Effector memory CD8-positive, alpha-beta T cell (primary cell): ENCODE measurements at regions not wholly inside any gene's neighbourhood (a gene's known extent, or its start where the extent isn't known, plus 50 kb on each side); places are given as distances from the start of the nearest gene placed in this dataset.
"Not testable (repeated sequence)": the region's sequence is repeated elsewhere in the genome, so short reads cannot be mapped to it uniquely, and the experiment has no call there.

Experiments
- ATAC-seq: fragments of 150-1000 bp; cut with Tn5 transposase; replicated peaks from 2 replicates; pipeline ENCODE4 v1.10.0; 2021; ENCODE audit warnings: mild to moderate bottlenecking, moderate library complexity
- DNase-seq, 3 experiments: peaks; one replicate each; pipeline ENCODE4 v3.0.0; 2021
- H3K27ac Mint-ChIP-seq, 2 donors: one replicate each; pipeline ENCODE4 v1.8.0; 2022; ENCODE audit warnings: mild to moderate bottlenecking in 2 of 2, mixed read lengths in 2 of 2, moderate library complexity in 2 of 2
- H3K27me3 Mint-ChIP-seq, 2 donors: one replicate each; pipeline ENCODE4 v1.8.0; 2022; ENCODE audit warnings: mixed read lengths in 2 of 2
- H3K36me3 Mint-ChIP-seq: one replicate; pipeline ENCODE4 v1.8.0; 2022; ENCODE audit warnings: mild to moderate bottlenecking, moderate library complexity, mixed read lengths; ENCODE audit not compliant: insufficient read depth
- H3K4me1 Mint-ChIP-seq, 2 donors: one replicate each; pipeline ENCODE4 v1.8.0; 2022; ENCODE audit warnings: low read depth in 2 of 2, mixed read lengths in 2 of 2
- H3K4me3 Mint-ChIP-seq, 2 donors: one replicate each; pipeline ENCODE4 v1.8.0; 2022; ENCODE audit warnings: mild to moderate bottlenecking in 2 of 2, mixed read lengths in 2 of 2, moderate library complexity in 2 of 2
- H3K9me3 Mint-ChIP-seq, 2 donors: one replicate each; pipeline ENCODE4 v1.8.0; 2022; ENCODE audit warnings: mixed read lengths in 2 of 2

DNA sequence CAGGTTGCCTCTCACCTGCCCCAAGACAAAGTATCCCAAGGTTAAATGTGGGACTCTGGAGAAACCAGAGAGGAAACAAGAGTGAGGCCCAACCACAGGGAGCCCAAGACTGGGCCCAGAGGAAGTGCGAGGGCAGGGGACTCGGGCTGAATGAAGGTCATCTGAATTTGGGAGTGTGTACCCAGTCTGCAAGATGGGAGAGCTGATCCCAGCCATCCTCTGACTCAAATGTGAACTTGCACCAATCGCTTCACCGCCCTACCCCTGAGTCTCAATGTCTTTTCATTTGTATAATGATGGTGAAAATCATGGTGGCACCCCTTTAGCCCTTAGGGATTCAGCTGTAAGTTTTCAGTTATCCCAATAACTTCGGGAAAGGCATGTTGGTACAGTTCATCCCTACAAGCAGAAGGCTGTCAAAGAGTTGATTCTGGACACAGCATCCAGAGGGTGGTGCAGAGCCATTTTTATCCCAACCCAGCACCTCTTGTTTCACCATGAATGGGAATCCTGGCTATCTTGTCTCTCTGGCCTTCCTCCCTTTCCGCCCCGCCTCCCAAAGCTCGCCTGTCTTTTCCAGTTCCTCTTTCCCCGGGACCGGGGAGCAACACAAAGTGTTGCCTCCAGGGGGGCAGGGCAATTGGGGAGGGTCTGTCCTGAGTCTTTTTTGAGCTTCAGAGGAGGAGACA is 123.4 kb downstream of the NUFIP1 start:
- Mint-ChIP-seq H3K36me3 (no peaks in the 10 kb centered on the region), H3K27me3 (peaks cover 6 to 34% of the 10 kb centered on the region in 2 donors), H3K4me3 (no peak overlapping the region), H3K9me3 (no peaks in the 10 kb centered on the region), H3K4me1 (peaks cover 0 to 4% of the 10 kb centered on the region in 2 donors), H3K27ac (no peak overlapping the region)
- ATAC-seq (no peak), DNase-seq (no peak)

DNA sequence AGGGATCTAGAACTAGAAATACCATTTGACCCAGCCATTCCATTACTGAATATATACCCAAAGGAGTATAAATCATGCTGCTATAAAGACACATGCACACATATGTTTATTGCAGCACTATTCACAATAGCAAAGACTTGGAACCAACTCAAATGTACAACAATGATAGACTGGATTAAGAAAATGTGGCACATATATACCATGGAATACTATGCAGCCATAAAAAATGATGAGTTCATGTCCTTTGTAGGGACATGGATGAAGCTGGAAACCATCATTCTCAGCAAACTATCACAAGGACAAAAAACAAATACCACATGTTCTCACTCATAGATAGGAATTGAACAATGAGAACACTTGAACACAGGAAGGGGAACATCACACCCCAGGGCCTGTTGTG is 125.6 kb downstream of the NUFIP1 start:
- H3K4me3 Mint-ChIP-seq, H3K36me3 Mint-ChIP-seq, ATAC-seq, H3K4me1 Mint-ChIP-seq, H3K27ac Mint-ChIP-seq, DNase-seq, H3K9me3 Mint-ChIP-seq: not testable (repeated sequence)
- peaks cover 0 to 34% of the 10 kb centered on the region in 2 donors for H3K27me3 Mint-ChIP-seq

DNA sequence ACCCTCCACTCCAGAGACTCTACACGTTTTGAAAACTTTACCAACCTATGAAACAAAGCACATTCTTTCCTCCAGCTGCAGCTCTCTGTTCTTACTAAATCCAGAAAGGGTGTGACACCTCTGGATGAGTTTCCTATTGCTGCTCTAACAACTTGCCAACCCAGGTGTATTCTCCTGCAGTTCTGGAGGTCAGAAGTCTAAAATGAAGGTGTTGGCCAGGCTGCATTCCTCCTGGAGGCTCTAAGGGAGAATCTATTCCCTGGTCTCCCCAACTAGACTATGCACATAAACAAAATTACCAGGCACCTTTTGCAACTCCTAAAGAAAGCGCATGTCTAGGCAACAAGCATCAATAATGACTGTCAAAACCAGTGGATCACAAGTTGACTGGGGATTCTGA is 128.8 kb downstream of the NUFIP1 start:
- DNase-seq (no peak), ATAC-seq (no peak)
- no peaks in the 10 kb centered on the region for H3K9me3 Mint-ChIP-seq
- H3K4me1 Mint-ChIP-seq = peaks cover 0 to 2% of the 10 kb centered on the region in 2 donors
- no peak overlapping the region for H3K4me3 Mint-ChIP-seq
- peaks cover 17 to 48% of the 10 kb centered on the region in 2 donors for H3K27me3 Mint-ChIP-seq
- no peaks in the 10 kb centered on the region for H3K36me3 Mint-ChIP-seq
- no peak overlapping the region for H3K27ac Mint-ChIP-seq

DNA sequence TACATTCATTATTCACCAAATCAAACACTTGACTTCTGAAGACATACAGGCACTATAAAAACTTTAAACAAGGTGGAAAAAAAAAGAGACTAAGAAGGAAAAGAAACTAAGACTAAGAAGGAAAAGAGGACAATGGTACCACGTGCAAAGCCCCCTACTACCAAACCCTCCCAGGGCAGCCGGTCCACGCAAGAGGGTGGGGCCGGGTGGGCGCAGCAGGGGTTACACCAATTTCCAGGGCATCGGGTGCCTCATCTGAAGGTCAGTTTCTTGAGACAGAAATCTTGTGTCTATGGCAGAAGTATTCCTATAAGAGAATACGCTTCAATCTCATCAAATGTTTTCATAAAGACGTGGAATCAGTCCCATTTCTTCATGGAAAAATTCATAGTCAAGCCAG is 131.5 kb downstream of the NUFIP1 start:
- no peak for DNase-seq
- Mint-ChIP-seq H3K4me3 (no peak overlapping the region), H3K27me3 (peaks cover 24 to 64% of the 10 kb centered on the region in 2 donors), H3K36me3 (no peaks in the 10 kb centered on the region), H3K9me3 (no peaks in the 10 kb centered on the region), H3K27ac (no peak overlapping the region), H3K4me1 (peaks cover 0 to 2% of the 10 kb centered on the region in 2 donors)
- no peak for ATAC-seq

DNA sequence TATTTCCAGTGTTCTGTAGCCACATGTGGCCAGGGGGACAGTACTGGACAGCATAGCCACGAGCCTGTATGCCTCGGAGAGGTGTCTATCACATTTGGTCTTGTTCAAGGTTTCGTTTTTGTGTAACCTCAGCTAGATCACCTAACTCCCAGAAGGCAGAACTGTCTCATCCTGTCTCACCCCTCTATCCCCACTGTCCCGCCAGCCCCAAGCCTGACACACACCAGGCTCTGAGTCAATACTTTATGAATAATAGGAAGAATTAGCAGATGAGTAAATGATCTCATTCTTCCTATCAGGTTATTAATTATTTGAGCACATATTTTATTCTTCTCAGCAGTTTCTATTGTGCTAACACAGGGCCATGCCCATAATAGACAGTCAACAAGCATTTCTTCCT is 132.2 kb downstream of the NUFIP1 start:
- H3K9me3 Mint-ChIP-seq = no peaks in the 10 kb centered on the region
- DNase-seq (no peak), ATAC-seq (no peak)
- no peak overlapping the region for H3K27ac Mint-ChIP-seq
- no peaks in the 10 kb centered on the region for H3K36me3 Mint-ChIP-seq
- peaks cover 0 to 2% of the 10 kb centered on the region in 2 donors for H3K4me1 Mint-ChIP-seq
- H3K27me3 Mint-ChIP-seq = peaks cover 24 to 64% of the 10 kb centered on the region in 2 donors
- no peak overlapping the region for H3K4me3 Mint-ChIP-seq

GRCh38 chr13:44855860-44856259 is 133.4 kb downstream of the NUFIP1 start:
- Mint-ChIP-seq H3K4me1 (peaks cover 0 to 2% of the 10 kb centered on the region in 2 donors), H3K27me3 (peaks cover 24 to 71% of the 10 kb centered on the region in 2 donors), H3K27ac (no peak overlapping the region), H3K4me3 (no peak overlapping the region), H3K36me3 (no peaks in the 10 kb centered on the region), H3K9me3 (no peaks in the 10 kb centered on the region)
- ATAC-seq (no peak), DNase-seq (no peak)

GRCh38 chr13:44854313-44855060 is 134.8 kb downstream of the NUFIP1 start:
- no peaks in the 10 kb centered on the region for H3K9me3 Mint-ChIP-seq
- no peak overlapping the region for H3K27ac Mint-ChIP-seq
- no peaks in the 10 kb centered on the region for H3K36me3 Mint-ChIP-seq
- H3K27me3 Mint-ChIP-seq = peaks cover 24 to 65% of the 10 kb centered on the region in 2 donors
- no peak overlapping the region for H3K4me3 Mint-ChIP-seq
- H3K4me1 Mint-ChIP-seq = peaks cover 0 to 2% of the 10 kb centered on the region in 2 donors
- ATAC-seq (no peak), DNase-seq (no peak)

- DNase-seq = no peak
Observed at GRCh38 chr13:44853641-44854040, 135.6 kb downstream of the NUFIP1 start.

DNA sequence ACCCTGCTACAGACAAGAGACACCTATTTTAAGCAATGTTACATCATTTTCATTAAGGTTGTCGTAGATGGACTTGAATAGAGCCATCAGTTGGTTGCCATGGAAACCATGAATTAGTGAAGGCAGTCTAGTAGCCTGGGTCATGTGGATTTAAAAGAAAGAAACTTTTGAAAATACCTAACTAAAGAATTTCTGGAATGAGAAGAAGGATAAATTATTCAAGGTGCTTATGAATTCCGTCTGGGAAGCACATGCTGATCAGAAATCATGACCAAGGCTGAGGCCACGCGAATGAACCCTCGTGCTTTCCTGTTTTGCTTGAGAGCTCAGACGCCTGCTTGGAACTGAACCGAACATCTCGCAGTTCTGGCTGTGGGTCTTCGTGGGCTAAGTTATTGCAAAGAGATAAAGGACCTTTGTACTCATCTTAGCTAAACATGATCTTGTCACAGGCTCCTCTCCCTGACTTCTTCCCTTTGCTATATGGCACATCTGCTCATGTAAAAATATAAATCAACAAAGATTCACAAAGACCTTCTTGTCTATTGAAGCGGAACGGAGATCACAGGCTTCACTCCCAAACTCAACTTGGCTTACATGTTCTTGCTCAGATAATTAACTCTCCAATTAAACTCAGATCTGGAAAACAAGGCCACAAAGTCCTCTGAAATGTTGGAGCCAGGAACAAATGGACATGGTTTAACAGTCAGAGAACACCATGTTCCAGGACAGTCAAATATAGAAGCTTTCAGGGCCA is 140.2 kb downstream of the NUFIP1 start:
- DNase-seq (no peak), ATAC-seq (no peak)
- H3K4me1 Mint-ChIP-seq = no peaks in the 10 kb centered on the region
- no peaks in the 10 kb centered on the region for H3K9me3 Mint-ChIP-seq
- H3K27me3 Mint-ChIP-seq = peaks cover 14 to 38% of the 10 kb centered on the region in 2 donors
- no peak overlapping the region for H3K4me3 Mint-ChIP-seq
- no peaks in the 10 kb centered on the region for H3K36me3 Mint-ChIP-seq
- H3K27ac Mint-ChIP-seq = no peak overlapping the region

More at GRCh38 chr13:44853641-44854040, 135.6 kb downstream of the NUFIP1 start:
- ATAC-seq = no peak
- Mint-ChIP-seq H3K4me1 (peaks cover 0 to 2% of the 10 kb centered on the region in 2 donors), H3K9me3 (no peaks in the 10 kb centered on the region), H3K36me3 (no peaks in the 10 kb centered on the region), H3K27me3 (peaks cover 24 to 66% of the 10 kb centered on the region in 2 donors), H3K27ac (no peak overlapping the region), H3K4me3 (no peak overlapping the region)

- H3K27me3 Mint-ChIP-seq = peaks cover 13 to 34% of the 10 kb centered on the region in 2 donors
- not testable (repeated sequence) for H3K36me3 Mint-ChIP-seq, ATAC-seq
Observed at GRCh38 chr13:44845281-44846058, 143.8 kb downstream of the NUFIP1 start.

GRCh38 chr13:44844786-44845185 is 144.5 kb downstream of the NUFIP1 start:
- no peak overlapping the region for H3K27ac Mint-ChIP-seq
- H3K9me3 Mint-ChIP-seq = no peaks in the 10 kb centered on the region
- no peak for ATAC-seq
- no peaks in the 10 kb centered on the region for H3K36me3 Mint-ChIP-seq
- DNase-seq = no peak
- peaks cover 13 to 34% of the 10 kb centered on the region in 2 donors for H3K27me3 Mint-ChIP-seq
- no peak overlapping the region for H3K4me3 Mint-ChIP-seq
- H3K4me1 Mint-ChIP-seq = no peaks in the 10 kb centered on the region

More at GRCh38 chr13:44845281-44846058, 143.8 kb downstream of the NUFIP1 start:
- not testable (repeated sequence) for DNase-seq, H3K27ac Mint-ChIP-seq, H3K4me1 Mint-ChIP-seq, H3K4me3 Mint-ChIP-seq, H3K9me3 Mint-ChIP-seq

DNA sequence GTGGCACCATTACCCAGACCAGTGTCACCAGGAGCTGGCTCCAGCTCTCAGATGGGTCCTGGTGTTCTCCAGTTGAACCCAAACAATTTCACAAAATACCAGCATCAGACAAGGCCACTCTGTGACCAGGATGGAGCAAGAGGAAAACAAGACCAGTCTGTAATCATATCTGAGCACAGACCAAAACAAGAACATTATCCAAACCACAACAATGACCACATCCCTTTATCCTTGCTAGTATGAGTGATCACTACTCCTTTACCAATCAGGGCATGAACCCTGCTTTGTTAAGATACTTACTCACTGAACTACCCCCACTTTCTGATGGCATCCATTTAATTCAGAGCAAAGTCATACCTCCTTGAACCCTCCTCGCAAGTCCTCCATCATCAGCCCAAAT is 145.9 kb downstream of the NUFIP1 start:
- peaks cover 13 to 21% of the 10 kb centered on the region in 2 donors for H3K27me3 Mint-ChIP-seq
- H3K36me3 Mint-ChIP-seq = no peaks in the 10 kb centered on the region
- no peaks in the 10 kb centered on the region for H3K4me1 Mint-ChIP-seq
- ATAC-seq (no peak), DNase-seq (no peak)
- no peaks in the 10 kb centered on the region for H3K9me3 Mint-ChIP-seq
- H3K27ac Mint-ChIP-seq = no peak overlapping the region
- H3K4me3 Mint-ChIP-seq = no peak overlapping the region

- no peak for ATAC-seq
Observed at GRCh38 chr13:44842158-44842557, 147.1 kb downstream of the NUFIP1 start.

More at GRCh38 chr13:44842158-44842557, 147.1 kb downstream of the NUFIP1 start:
- no peak for DNase-seq
- Mint-ChIP-seq H3K27ac (no peak overlapping the region), H3K9me3 (no peaks in the 10 kb centered on the region), H3K27me3 (peaks cover 4 to 9% of the 10 kb centered on the region in 2 donors), H3K36me3 (no peaks in the 10 kb centered on the region), H3K4me1 (no peaks in the 10 kb centered on the region), H3K4me3 (no peak overlapping the region)
